ENCODE measurements at regions not wholly inside any gene's neighbourhood (a gene's known extent, or its start where the extent isn't known, plus 50 kb on each side); places are given as distances from the start of the nearest gene placed in this dataset.

GRCh38 chr6:105800871-105801270, 285.3 kb upstream of the PRDM1 start:
- Histone ChIP-seq H3K9me3 (no peaks in the 10 kb centered on the region), H3K4me3 (no peak overlapping the region), H3K4me1 (peaks cover 0 to 24% (median 4%) of the 10 kb centered on the region in 4 donors), H3K27ac (no peak overlapping the region), H3K36me3 (no peaks in the 10 kb centered on the region), H3K27me3 (no peaks in the 10 kb centered on the region)
- in situ Hi-C loops (cut with MboI; ENCODE audit: low pct_ligation_motif_present in 1 of 4, low pct_unique_long_range_greater_than_20kb in 1 of 4, low sequenced_read_pairs in 3 of 4), result no loop called here
- intact Hi-C loops (cut with DNase I; ENCODE audit: low total_unique reads), result no loop called here
- no peak for TF ChIP-seq EP300 (IDR thresholded peaks at IDR 0.05; ENCODE audit: low read depth)
- no peak for TF ChIP-seq POLR2A (IDR thresholded peaks at IDR 0.05)
- TF ChIP-seq, protein P1, sequence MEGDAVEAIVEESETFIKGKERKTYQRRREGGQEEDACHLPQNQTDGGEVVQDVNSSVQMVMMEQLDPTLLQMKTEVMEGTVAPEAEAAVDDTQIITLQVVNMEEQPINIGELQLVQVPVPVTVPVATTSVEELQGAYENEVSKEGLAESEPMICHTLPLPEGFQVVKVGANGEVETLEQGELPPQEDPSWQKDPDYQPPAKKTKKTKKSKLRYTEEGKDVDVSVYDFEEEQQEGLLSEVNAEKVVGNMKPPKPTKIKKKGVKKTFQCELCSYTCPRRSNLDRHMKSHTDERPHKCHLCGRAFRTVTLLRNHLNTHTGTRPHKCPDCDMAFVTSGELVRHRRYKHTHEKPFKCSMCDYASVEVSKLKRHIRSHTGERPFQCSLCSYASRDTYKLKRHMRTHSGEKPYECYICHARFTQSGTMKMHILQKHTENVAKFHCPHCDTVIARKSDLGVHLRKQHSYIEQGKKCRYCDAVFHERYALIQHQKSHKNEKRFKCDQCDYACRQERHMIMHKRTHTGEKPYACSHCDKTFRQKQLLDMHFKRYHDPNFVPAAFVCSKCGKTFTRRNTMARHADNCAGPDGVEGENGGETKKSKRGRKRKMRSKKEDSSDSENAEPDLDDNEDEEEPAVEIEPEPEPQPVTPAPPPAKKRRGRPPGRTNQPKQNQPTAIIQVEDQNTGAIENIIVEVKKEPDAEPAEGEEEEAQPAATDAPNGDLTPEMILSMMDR (IDR thresholded peaks at IDR 0.05), result no peak
- TF ChIP-seq POLR2AphosphoS5 (IDR thresholded peaks at IDR 0.05), result no peak
- no peak for DNase-seq
- WGBS, 2 donors (ENCODE audit: low coverage in 1 of 2), result 58 to 69% methylated on average over 2 of the region's 2 CpGs

GRCh38 chr6:105800398-105800797, 285.7 kb upstream of the PRDM1 start:
- no peaks in the 10 kb centered on the region for H3K36me3 ChIP-seq
- no peaks in the 10 kb centered on the region for H3K27me3 ChIP-seq
- in situ Hi-C loops (cut with MboI; ENCODE audit: low pct_ligation_motif_present in 1 of 4, low pct_unique_long_range_greater_than_20kb in 1 of 4, low sequenced_read_pairs in 3 of 4), result no loop called here
- H3K9me3 ChIP-seq, result no peaks in the 10 kb centered on the region
- TF ChIP-seq, protein P1 (IDR thresholded peaks at IDR 0.05), result no peak
- TF ChIP-seq EP300 (IDR thresholded peaks at IDR 0.05; ENCODE audit: low read depth) (no peak), POLR2A (IDR thresholded peaks at IDR 0.05) (no peak), POLR2AphosphoS5 (IDR thresholded peaks at IDR 0.05) (no peak)
- WGBS, 2 donors (ENCODE audit: low coverage in 1 of 2), result 90 to 91% methylated on average over 2 of the region's 2 CpGs
- intact Hi-C loops (cut with DNase I; ENCODE audit: low total_unique reads), result no loop called here
- no peak for DNase-seq
- peaks cover 0 to 24% (median 4%) of the 10 kb centered on the region in 4 donors for H3K4me1 ChIP-seq
- no peak overlapping the region for H3K27ac ChIP-seq
- no peak overlapping the region for H3K4me3 ChIP-seq

- 48 to 63% methylated on average over 1 to 2 of the region's 2 CpGs for WGBS, 2 donors (ENCODE audit: low coverage in 1 of 2)
Measured at GRCh38 chr6:105799056-105799455, 287.1 kb upstream of the PRDM1 start.

DNA sequence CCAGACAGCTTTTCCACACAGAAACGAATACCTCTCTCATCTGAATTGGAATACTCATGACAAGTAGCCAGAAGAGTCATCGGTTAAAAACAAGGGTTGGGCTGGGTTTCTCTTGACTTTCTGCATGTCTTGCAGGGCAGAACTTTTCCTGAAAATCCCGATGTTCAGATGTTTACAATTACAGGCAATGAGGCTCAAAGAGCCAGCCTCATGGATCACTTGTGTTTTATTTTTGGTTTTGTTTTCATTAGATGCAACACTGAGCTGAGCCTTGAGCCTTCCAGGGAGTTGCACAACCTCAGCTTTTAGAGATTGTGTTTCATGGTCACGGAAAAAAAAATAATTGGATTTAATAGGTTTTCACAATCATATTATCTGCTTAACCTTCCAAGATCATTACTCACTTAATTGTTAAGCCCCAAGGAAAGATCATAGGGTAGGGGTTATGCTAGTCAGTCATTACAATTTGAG, 288.1 kb upstream of the PRDM1 start:
- 73 to 85% methylated on average over 3 to 4 of the region's 4 CpGs for WGBS, 2 donors (ENCODE audit: low coverage in 1 of 2)
- DNase-seq, result no peak
- Histone ChIP-seq H3K36me3 (no peaks in the 10 kb centered on the region), H3K9me3 (no peaks in the 10 kb centered on the region), H3K27me3 (no peaks in the 10 kb centered on the region), H3K4me3 (no peak overlapping the region), H3K27ac (peak overlapping the region; percentile 26 to 55 (median 42)), H3K4me1 (peaks cover 0 to 37% (median 6%) of the 10 kb centered on the region in 4 donors)
- in situ Hi-C loops (cut with MboI; ENCODE audit: low pct_ligation_motif_present in 1 of 4, low pct_unique_long_range_greater_than_20kb in 1 of 4, low sequenced_read_pairs in 3 of 4), result no loop called here
- TF ChIP-seq EP300 (IDR thresholded peaks at IDR 0.05; ENCODE audit: low read depth), result no peak
- TF ChIP-seq POLR2A (IDR thresholded peaks at IDR 0.05), result no peak
- TF ChIP-seq POLR2AphosphoS5 (IDR thresholded peaks at IDR 0.05), result no peak
- TF ChIP-seq, protein P1 (IDR thresholded peaks at IDR 0.05), result no peak
- intact Hi-C loops (cut with DNase I; ENCODE audit: low total_unique reads), result no loop called here

More at GRCh38 chr6:105799056-105799455, 287.1 kb upstream of the PRDM1 start:
- Histone ChIP-seq H3K36me3 (no peaks in the 10 kb centered on the region), H3K9me3 (no peaks in the 10 kb centered on the region), H3K27ac (peak overlapping the region in 3 of 4 donors; percentile 17 to 55 (median 40)), H3K27me3 (no peaks in the 10 kb centered on the region), H3K4me3 (no peak overlapping the region), H3K4me1 (peaks cover 0 to 26% (median 4%) of the 10 kb centered on the region in 4 donors)
- in situ Hi-C loops (cut with MboI; ENCODE audit: low pct_ligation_motif_present in 1 of 4, low pct_unique_long_range_greater_than_20kb in 1 of 4, low sequenced_read_pairs in 3 of 4), result no loop called here
- intact Hi-C loops (cut with DNase I; ENCODE audit: low total_unique reads), result no loop called here
- DNase-seq, result peak; percentile 14
- TF ChIP-seq POLR2AphosphoS5 (IDR thresholded peaks at IDR 0.05) (no peak), POLR2A (IDR thresholded peaks at IDR 0.05) (no peak), EP300 (IDR thresholded peaks at IDR 0.05; ENCODE audit: low read depth) (no peak)
- TF ChIP-seq, protein P1 (IDR thresholded peaks at IDR 0.05), result no peak

Measured in transverse colon (tissue), 4 donors.